SK-N-SH treated with all-trans-retinoic acid at 6 μM for 48 hours (cell line): ENCODE measurements at regions not wholly inside any gene's neighbourhood (a gene's known extent, or its start where the extent isn't known, plus 50 kb on each side); places are given as distances from the start of the nearest gene placed in this dataset.

ENCODE experiments used
- ATAC-seq: fragments of 200-7000 bp; cut with Tn5 transposase; 3 replicates; pipeline ENCODE4 v1.9.1; 2020; ENCODE audit warnings: mild to moderate bottlenecking, moderate library complexity
- ARNTL ChIP-seq: fragments of 450-650 bp; formaldehyde crosslinking; IDR thresholded peaks from 2 replicates; pipeline ENCODE4 v1.5.0; 2020; ENCODE audit warnings: low read depth, mild to moderate bottlenecking, moderate library complexity, borderline replicate concordance
- BACH2 ChIP-seq: fragments of 250-450 bp; sonication (Bioruptor Pico); IDR thresholded peaks from 2 replicates; pipeline ENCODE4 v1.9.0; 2021; ENCODE audit warnings: mild to moderate bottlenecking, borderline replicate concordance
- CREB5 ChIP-seq: fragments of 250-450 bp; sonication (Bioruptor Pico); IDR thresholded peaks from 2 replicates; pipeline ENCODE4 v1.5.1; 2020; ENCODE audit warnings: low read depth, mild to moderate bottlenecking, moderate library complexity
- CSDC2 ChIP-seq: fragments of 250-450 bp; sonication (Bioruptor Pico); IDR thresholded peaks from 2 replicates; pipeline ENCODE4 v1.5.0; 2020; ENCODE audit warnings: mild to moderate bottlenecking, moderate library complexity
- CSRNP3 ChIP-seq: fragments of 250-450 bp; sonication (Bioruptor Pico); IDR thresholded peaks from 2 replicates; pipeline ENCODE4 v1.5.1; 2021; ENCODE audit warnings: mild to moderate bottlenecking, moderate library complexity
- ESRRG ChIP-seq: fragments of 250-450 bp; sonication (Bioruptor Pico); IDR thresholded peaks from 2 replicates; pipeline ENCODE4 v1.6.1; 2021; ENCODE audit warnings: mild to moderate bottlenecking
- GLIS3 ChIP-seq: fragments of 250-450 bp; sonication (Bioruptor Pico); IDR thresholded peaks from 2 replicates; pipeline ENCODE4 v1.5.0; 2020; ENCODE audit warnings: mild to moderate bottlenecking, moderate library complexity
- ISL1 ChIP-seq: fragments of 250-450 bp; sonication (Bioruptor Pico); IDR thresholded peaks from 2 replicates; pipeline ENCODE4 v2.1.2; 2022; ENCODE audit warnings: mild to moderate bottlenecking, moderate library complexity
- OSR1 ChIP-seq: fragments of 250-450 bp; sonication (Bioruptor Pico); IDR thresholded peaks from 2 replicates; pipeline ENCODE4 v1.8.0; 2022; ENCODE audit warnings: moderate library complexity, mild to moderate bottlenecking, inconsistent platforms
- PATZ1 ChIP-seq: fragments of 250-450 bp; sonication (Bioruptor Pico); IDR thresholded peaks from 2 replicates; pipeline ENCODE4 v1.8.0; 2020; ENCODE audit warnings: mild to moderate bottlenecking, moderate library complexity, borderline replicate concordance
- POU6F1 ChIP-seq: fragments of 250-450 bp; sonication (Bioruptor Pico); IDR thresholded peaks from 2 replicates; pipeline ENCODE4 v1.8.0; 2021; ENCODE audit warnings: low read depth, mild to moderate bottlenecking, moderate library complexity, borderline replicate concordance
- PPARA ChIP-seq: fragments of 250-450 bp; sonication (Bioruptor Pico); IDR thresholded peaks from 2 replicates; pipeline ENCODE4 v1.5.0; 2020; ENCODE audit warnings: mild to moderate bottlenecking, borderline replicate concordance
- RARB ChIP-seq: fragments of 250-450 bp; sonication (Bioruptor Pico); IDR thresholded peaks from 2 replicates; pipeline ENCODE4 v1.8.0; 2021; ENCODE audit warnings: mild to moderate bottlenecking, moderate library complexity
- SNAI2 ChIP-seq: fragments of 250-450 bp; sonication (Bioruptor Pico); IDR thresholded peaks from 2 replicates; pipeline ENCODE4 v1.5.0; 2020; ENCODE audit warnings: mild to moderate bottlenecking, moderate library complexity
- TCF4 ChIP-seq: fragments of 250-450 bp; sonication (Bioruptor Pico); IDR thresholded peaks from 2 replicates; pipeline ENCODE4 v1.8.0; 2021; ENCODE audit warnings: mild to moderate bottlenecking, moderate library complexity, borderline replicate concordance
- TOX ChIP-seq: fragments of 250-450 bp; sonication (Bioruptor Pico); IDR thresholded peaks from 2 replicates; pipeline ENCODE4 v1.8.0; 2021; ENCODE audit warnings: mild to moderate bottlenecking, moderate library complexity, borderline replicate concordance
- TSHZ2 ChIP-seq: fragments of 250-450 bp; sonication (Bioruptor Pico); IDR thresholded peaks from 2 replicates; pipeline ENCODE4 v1.5.0; 2020; ENCODE audit warnings: mild to moderate bottlenecking, moderate library complexity
- ZC3H10 ChIP-seq: fragments of 250-450 bp; sonication (Bioruptor Pico); IDR thresholded peaks from 2 replicates; pipeline ENCODE4 v1.5.1; 2021; ENCODE audit warnings: mild to moderate bottlenecking, moderate library complexity
- ZFP3 ChIP-seq: fragments of 250-450 bp; sonication (Bioruptor Pico); IDR thresholded peaks from 2 replicates; pipeline ENCODE4 v1.5.0; 2020; ENCODE audit warnings: mild to moderate bottlenecking, moderate library complexity
- ZFP30 ChIP-seq: fragments of 450-650 bp; formaldehyde crosslinking; IDR thresholded peaks from 2 replicates; pipeline ENCODE4 v1.5.0; 2022; ENCODE audit warnings: mild to moderate bottlenecking, moderate library complexity
- ZNF565 ChIP-seq: fragments of 450-650 bp; formaldehyde crosslinking; conservative IDR thresholded peaks from 2 replicates; pipeline ENCODE4 v1.5.0; 2020; ENCODE audit warnings: low read depth, mild to moderate bottlenecking, moderate library complexity
- ZNF70 ChIP-seq: fragments of 450-650 bp; formaldehyde crosslinking; IDR thresholded peaks from 2 replicates; pipeline ENCODE4 v1.5.0; 2020; ENCODE audit warnings: mild to moderate bottlenecking, moderate library complexity
- ZNF8 ChIP-seq: fragments of 450-650 bp; formaldehyde crosslinking; IDR thresholded peaks from 2 replicates; pipeline ENCODE4 v1.5.0; 2020; ENCODE audit warnings: mild to moderate bottlenecking, moderate library complexity

- ATAC-seq = no peak
- no peak for TF ChIP-seq PATZ1 (CRISPR knock-in tag)
- TF ChIP-seq RARB (CRISPR knock-in tag) = no peak
- no peak for TF ChIP-seq ZNF8 (CRISPR knock-in tag)
- TF ChIP-seq ZNF70 (CRISPR knock-in tag) = no peak
- TF ChIP-seq ESRRG (CRISPR knock-in tag) = no peak
- TF ChIP-seq ZFP3 (CRISPR knock-in tag) = no peak
- TF ChIP-seq TSHZ2 = no peak
- no peak for TF ChIP-seq PPARA (CRISPR knock-in tag)
- TF ChIP-seq BACH2 = no peak
- TF ChIP-seq SNAI2 (CRISPR knock-in tag) = no peak
- TF ChIP-seq CREB5 (CRISPR knock-in tag) = no peak
- no peak for TF ChIP-seq ZFP30
- TF ChIP-seq CSRNP3 (CRISPR knock-in tag) = no peak
Observed at GRCh38 chr4:111986095-111986494, 159.2 kb upstream of the FAM241A start.

- ATAC-seq = no peak
- TF ChIP-seq CREB5 (CRISPR knock-in tag) (no peak), ZNF565 (CRISPR knock-in tag) (no peak), ZC3H10 (CRISPR knock-in tag) (no peak), CSRNP3 (CRISPR knock-in tag) (no peak), ISL1 (CRISPR knock-in tag) (no peak), OSR1 (CRISPR knock-in tag) (no peak), TOX (CRISPR knock-in tag) (no peak), TSHZ2 (no peak), POU6F1 (no peak), ARNTL (no peak), CSDC2 (no peak), ZNF70 (CRISPR knock-in tag) (no peak), TCF4 (CRISPR knock-in tag) (no peak), ZFP30 (no peak), ESRRG (CRISPR knock-in tag) (no peak), RARB (CRISPR knock-in tag) (no peak), GLIS3 (CRISPR knock-in tag) (no peak)
Observed at GRCh38 chr4:111988514-111988913, 156.7 kb upstream of the FAM241A start.
